AG04450 (cell line): ENCODE measurements at regions not wholly inside any gene's neighbourhood (a gene's known extent, or its start where the extent isn't known, plus 50 kb on each side); places are given as distances from the start of the nearest gene placed in this dataset.

Source experiments
- CTCF ChIA-PET: fragments of 300-600, 350-600 bp; formaldehyde crosslinking; extraction: SDS; loops from one replicate; lab custom pipeline; 2022; ENCODE audit warnings: antibody characterized with exemption, inconsistent platforms; lab: Charles Lee
- POLR2A ChIA-PET: fragments of 350-600 bp; formaldehyde crosslinking; extraction: SDS; loops from one replicate; lab custom pipeline; 2021; ENCODE audit warnings: antibody characterized with exemption, inconsistent platforms; lab: Yijun Ruan, JAX
- DNase-seq: peaks from one replicate; pipeline ENCODE4 v3.0.0-alpha.2; 2011; ENCODE audit warnings: low read depth, low spot score
- H3K27ac ChIP-seq: one replicate; pipeline ENCODE4 v1.5.1; 2012; ENCODE audit warnings: low read depth, low read length, control low read depth
- H3K27me3 ChIP-seq: one replicate; pipeline ENCODE4 v1.6.0; 2012; ENCODE audit warnings: low read length; ENCODE audit not compliant: control insufficient read depth, insufficient read depth
- H3K4me3 ChIP-seq: 2 replicates; pipeline ENCODE4 v1.5.1; 2011; ENCODE audit warnings: mild to moderate bottlenecking, low read depth, low read length, control low read depth
- H3K9me3 ChIP-seq: 2 replicates; pipeline ENCODE4 v1.5.1; 2012; ENCODE audit warnings: low read length; ENCODE audit not compliant: control insufficient read depth, insufficient read depth
- TF ChIP-seq, protein P1 (sequence below): IDR thresholded peaks from 2 replicates; pipeline ENCODE4 v1.5.1; 2011; ENCODE audit warnings: low read depth, low read length, control low read depth, inconsistent platforms

DNA sequence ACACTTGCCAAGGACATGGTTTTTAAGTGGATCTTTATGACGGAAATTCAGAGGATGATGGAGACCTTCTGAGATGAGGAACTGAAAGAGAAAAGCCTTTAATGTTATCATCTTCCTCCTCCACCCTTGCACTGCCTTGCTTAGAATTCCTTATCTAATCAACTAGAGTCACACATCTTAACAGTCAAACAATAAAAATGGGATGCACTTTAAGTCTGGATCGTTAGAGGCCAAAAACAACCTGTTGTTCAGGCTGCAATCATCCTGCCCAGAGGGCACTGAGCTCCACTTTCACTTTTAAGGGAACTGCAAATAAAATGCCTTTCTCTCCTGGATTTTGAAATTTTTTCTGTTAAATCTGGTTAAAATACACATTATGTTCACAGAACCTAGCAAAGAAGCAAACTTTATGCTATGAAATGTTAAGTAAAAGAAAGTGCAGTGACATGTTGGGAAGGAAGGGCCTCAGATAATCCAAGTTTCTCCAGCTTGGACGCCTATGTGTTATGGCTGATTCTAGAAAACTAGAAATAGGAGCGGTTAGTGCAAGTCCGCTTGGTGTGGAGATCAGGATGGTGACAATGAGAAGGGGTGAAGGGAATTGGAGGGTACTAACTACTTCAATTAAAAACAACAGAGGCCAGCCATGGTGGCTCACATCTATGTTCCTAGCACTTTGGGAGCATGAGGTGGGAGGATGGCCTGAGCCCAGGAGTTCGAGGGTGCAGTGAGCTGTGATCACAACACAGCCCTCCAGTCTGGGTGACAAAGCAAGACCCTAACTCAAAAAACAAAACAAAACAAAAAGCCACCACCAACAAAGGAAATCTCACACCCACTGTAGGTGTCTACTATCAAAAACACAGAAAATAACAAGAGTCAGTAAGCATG, 66.4 kb upstream of the KIF13A start:
- no peak overlapping the region for H3K4me3 ChIP-seq
- TF ChIP-seq, protein P1, sequence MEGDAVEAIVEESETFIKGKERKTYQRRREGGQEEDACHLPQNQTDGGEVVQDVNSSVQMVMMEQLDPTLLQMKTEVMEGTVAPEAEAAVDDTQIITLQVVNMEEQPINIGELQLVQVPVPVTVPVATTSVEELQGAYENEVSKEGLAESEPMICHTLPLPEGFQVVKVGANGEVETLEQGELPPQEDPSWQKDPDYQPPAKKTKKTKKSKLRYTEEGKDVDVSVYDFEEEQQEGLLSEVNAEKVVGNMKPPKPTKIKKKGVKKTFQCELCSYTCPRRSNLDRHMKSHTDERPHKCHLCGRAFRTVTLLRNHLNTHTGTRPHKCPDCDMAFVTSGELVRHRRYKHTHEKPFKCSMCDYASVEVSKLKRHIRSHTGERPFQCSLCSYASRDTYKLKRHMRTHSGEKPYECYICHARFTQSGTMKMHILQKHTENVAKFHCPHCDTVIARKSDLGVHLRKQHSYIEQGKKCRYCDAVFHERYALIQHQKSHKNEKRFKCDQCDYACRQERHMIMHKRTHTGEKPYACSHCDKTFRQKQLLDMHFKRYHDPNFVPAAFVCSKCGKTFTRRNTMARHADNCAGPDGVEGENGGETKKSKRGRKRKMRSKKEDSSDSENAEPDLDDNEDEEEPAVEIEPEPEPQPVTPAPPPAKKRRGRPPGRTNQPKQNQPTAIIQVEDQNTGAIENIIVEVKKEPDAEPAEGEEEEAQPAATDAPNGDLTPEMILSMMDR = no peak
- ChIA-PET POLR2A (no interaction called here), CTCF (interaction anchor here (1.7 kb wide), 1 partner anchor 11 kb away, joined by 7 read pairs; no protein-coding TSS in a partner anchor)
- DNase-seq = no peak
- H3K27ac ChIP-seq = no peak overlapping the region
- no peaks in the 10 kb centered on the region for H3K27me3 ChIP-seq
- H3K9me3 ChIP-seq = no peaks in the 10 kb centered on the region; the same call in 1 of the 2 replicates

DNA sequence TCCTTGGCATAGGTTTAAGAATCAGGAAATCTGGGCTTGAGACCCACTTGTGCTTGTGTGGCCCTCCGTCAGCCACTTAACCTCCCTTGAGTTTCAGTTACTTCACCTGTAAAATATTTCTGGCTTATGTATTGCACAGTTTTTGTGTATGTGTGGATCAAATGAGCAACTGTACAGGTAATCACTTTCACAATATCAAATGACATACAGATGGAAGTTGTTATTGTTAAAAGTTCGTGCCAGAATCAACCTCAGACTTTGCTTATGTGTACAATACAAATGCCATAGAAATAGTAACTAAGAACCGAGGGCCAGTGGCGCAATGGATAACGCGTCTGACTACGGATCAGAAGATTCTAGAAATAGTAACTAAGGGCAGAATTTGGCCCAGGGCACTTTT, 65.6 kb upstream of the KIF13A start:
- Histone ChIP-seq H3K4me3 (no peak overlapping the region), H3K27me3 (no peaks in the 10 kb centered on the region), H3K9me3 (no peaks in the 10 kb centered on the region; the same call in 1 of the 2 replicates), H3K27ac (no peak overlapping the region)
- TF ChIP-seq, protein P1 = no peak
- DNase-seq = peak; percentile 57
- ChIA-PET POLR2A (no interaction called here), CTCF (no interaction called here)

DNA sequence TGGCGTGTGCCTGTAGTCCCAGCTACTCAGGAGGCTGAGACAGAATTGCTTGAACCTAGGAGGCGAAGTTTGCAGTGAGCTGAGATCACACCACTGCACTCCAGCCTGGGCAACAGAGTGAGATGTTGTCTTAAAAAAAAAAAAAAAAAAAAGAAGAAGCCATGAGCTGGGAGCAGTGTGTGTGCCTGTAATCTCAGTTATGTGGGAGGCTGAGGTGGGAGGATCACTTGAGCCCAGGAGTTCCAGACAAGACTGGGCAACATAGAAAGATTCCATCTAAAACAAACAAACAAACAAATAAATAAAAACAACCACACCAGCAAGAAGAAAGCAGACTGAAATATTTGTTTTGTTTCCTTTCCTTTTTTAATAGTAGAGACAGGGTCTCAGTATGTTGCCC, 62.2 kb upstream of the KIF13A start:
- CTCF ChIA-PET = no interaction called here
- Histone ChIP-seq H3K27ac (no peak overlapping the region), H3K27me3 (no peaks in the 10 kb centered on the region), H3K4me3 (no peak overlapping the region), H3K9me3 (no peaks in the 10 kb centered on the region; the same call in 1 of the 2 replicates)
- DNase-seq = no peak
- TF ChIP-seq, protein P1 = no peak
- POLR2A ChIA-PET = interaction anchor here (0.6 to 0.7 kb wide), 2 partner anchors 30 to 63 kb away, joined by 3 to 5 read pairs; no protein-coding TSS in a partner anchor

DNA sequence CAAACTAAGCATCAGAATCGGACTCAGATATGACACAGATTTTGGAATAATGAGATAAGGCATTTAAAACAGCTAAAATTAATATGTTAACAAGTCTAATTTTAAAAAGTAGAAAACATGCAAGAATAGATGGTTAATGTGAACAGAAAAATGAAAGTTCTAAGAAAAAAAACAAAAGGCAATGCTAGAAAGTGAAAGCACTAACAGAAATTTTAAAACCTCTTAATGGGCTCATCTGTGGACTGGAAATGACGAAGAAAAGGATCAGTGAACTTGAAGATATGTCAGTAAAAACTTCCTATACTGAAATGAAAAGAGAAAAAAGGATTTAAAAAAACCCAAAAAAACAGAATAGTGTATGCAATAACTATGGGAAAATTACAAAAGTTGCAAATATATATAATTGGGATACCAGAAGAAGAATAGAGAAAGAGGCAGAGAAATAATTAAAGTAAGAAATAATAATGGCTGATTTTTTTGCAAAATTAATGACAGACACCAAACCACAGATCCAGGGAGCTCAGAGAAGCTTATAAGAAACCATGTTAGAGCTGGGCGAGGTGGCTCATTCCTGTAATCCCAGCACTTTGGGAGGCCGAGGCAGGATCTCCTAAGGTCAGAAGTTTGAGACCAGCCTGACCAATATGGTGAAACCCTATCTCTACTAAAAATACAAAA, 61.7 kb upstream of the KIF13A start:
- ChIA-PET POLR2A (interaction anchor here (0.7 kb wide), 1 partner anchor 29 kb away, joined by 5 read pairs; no protein-coding TSS in a partner anchor), CTCF (no interaction called here)
- no peak overlapping the region for H3K4me3 ChIP-seq
- H3K27ac ChIP-seq = no peak overlapping the region
- TF ChIP-seq, protein P1 = no peak
- no peaks in the 10 kb centered on the region for H3K27me3 ChIP-seq
- H3K9me3 ChIP-seq = no peaks in the 10 kb centered on the region; the same call in 1 of the 2 replicates
- no peak for DNase-seq
